Stimulated activated CD4-positive, alpha-beta T cell treated with anti-CD3 and anti-CD28 coated beads, Interleukin-15, amount 100 ng/mL, for 48 hours (primary cell): ENCODE measurements at regions not wholly inside any gene's neighbourhood (a gene's known extent, or its start where the extent isn't known, plus 50 kb on each side); places are given as distances from the start of the nearest gene placed in this dataset.

Experiments used
- DNase-seq, 2 donors: peaks; one replicate each; pipeline ENCODE4 v3.0.0-alpha.2; 2020; ENCODE audit warnings: low read depth in 2 of 2

DNA sequence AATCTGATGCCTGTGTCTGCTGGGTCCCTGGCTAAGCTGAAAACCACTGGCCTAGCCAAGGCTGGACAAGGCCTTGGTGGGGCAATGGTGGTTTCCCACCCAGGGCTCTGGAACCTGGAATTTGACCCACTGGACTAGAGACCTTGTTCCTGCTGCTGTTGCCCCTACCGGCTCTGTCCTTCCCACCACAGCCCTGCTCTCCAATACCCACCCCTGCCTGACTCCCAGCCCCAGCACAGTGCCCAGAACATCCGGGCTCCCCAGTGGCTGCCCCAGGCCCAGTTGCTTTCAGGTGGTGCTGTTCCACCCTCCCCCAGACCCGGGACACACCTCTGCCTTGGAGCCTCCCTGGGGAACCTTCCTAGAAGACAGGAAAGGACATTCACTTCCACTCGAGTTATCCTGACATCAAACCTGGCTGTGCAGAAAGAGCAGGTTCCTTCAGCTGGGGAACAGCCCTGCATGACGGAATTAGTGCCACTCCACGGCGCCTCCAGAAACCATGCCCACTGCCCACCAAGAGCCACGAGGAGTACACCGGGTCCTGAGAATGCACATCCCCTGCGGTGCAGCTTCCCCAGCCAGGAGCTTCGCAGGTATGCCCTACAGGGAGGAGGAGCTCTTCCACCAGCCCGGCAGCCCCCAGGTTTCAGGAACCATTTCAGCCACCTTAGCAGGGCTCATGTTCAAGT lies 152.8 kb downstream of the OAT start:
- no peak for DNase-seq

DNA sequence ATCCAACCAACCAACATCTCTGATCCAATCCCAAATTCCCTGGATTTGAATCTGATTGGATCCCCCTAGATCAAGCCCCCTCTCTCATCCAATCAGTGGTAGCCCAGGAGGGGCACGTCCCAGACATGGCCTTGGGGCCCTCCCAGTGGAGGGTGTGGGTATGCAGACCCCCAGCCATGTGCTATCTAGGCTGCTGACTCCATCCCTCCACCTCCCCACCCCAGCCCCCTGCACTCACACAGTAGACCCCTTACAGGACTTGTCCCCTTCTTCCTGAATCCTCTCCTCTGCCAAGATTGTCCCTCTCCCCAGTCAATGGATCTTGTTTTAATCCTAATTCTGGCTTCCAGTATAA lies 153.4 kb downstream of the OAT start:
- no peak for DNase-seq

DNA sequence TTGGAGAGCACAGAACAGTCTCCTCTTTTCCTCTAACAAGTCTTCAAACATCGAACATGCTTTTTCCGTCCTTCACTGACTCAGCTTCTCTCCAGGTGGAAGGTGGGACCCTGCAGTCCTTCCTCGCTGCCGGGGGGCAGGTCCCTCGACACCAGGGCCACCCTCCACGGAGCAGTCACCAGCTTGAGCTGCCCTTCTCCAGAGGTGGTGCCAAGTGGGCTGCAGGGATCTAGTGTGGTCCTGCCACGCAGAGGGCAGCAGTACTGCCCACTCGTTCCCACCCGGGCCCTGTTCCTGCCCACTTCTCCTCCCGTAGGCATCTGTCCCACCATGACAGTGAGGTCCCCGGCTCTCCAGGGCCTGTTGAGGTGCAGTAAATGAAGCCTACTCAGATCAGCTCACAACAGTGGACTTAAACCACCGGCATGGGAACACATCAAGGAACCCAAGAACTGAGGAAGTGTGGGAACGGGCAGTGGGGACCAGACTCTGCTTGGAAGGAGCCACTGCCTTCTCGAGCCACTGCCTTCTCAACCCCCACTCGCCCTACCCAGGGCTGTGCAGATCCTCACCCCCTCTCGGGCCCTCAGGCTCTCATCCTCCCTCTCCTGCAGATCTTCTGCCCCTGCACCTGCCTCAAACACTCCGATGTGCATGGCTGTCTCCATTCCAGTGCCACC lies 153.9 kb downstream of the OAT start:
- DNase-seq = no peak

DNA sequence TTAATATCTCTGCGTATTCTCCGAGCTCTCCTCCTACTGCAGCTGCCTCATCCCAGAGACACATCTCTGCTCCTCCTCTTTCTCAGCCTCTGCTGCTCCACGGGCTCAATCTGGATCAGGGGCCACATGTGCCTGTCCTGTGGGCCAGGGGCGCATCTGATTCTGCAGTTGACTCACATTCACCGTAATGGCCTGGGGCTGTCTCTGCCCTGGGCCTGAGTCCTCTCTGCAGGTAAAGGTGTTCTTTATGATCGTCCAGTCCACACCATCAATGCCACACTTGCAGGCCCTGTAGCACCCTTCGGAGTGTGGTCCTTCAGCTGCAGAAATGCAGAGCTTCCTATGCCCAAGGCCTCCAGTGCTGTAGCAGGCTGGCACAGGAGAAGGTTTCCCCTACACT lies 154.5 kb downstream of the OAT start:
- no peak for DNase-seq

DNA sequence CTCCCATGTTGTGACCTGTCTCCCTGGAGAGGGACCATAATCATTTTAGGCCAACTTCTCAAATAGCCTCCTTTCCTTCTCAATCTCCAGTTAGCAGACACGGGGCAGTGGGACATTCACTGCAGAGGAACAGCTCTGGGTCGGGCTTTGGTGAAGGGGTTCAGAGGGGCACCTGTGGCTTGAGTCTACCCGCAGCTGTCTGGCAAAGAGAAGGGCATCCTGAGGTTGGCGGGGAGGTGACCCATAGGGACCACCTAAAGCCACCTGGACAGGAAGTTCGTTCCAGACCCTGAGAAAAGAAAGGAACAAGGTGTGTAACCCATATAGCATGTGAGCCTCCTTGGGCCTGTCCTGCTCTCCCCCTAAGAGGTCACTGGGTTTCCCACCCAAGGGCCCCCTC lies 155.0 kb downstream of the OAT start:
- no peak for DNase-seq

DNA sequence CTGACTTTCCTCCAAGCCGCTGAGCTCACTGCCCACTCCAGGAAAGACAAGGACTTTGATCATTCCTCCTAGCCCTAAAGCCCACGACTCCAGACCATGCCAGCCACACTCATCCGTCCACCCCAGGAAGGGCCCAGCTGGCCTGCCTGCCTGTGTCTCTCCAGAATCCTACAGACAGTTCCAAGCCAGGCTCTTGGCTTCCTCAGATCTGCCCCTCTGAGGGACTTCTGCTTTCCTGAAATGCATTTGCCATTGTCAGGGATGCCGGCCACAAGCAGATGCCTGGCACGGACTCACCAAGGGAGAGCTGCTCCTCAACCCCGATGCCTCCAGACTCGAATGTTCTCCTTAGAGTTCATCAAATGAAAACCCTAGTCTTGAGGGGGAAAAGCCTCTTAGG lies 155.8 kb downstream of the OAT start:
- DNase-seq = no peak

DNA sequence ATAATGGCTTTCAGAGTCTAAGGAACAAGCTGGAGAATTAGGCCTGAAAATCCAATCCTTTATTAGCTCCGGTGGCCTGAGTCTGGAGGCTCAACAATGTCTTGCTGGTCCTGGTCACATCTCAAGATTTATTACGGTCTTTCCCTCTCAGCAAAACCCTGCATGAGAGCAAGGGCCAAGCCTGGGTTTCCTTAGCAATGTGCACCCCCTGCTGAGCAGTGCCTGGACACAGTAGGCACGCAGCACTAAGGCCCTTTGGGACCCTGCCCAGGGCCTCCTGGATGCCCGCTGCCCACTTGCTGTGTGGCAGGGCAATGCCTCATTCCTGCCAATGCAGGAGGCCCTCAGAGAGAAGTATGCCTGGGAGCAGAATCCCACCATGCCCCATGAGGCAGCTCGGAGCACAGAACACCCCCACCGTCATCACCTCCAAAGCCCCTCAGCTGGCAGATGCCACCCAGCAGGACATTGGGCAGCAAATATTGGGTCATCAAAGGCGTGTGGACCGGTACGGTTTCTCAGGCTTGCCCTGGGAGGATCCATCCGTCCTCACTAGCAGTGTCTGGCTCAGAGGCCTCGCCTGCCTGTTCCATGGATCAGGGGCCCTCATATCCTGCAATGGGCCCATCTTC lies 156.4 kb downstream of the OAT start:
- no peak for DNase-seq

DNA sequence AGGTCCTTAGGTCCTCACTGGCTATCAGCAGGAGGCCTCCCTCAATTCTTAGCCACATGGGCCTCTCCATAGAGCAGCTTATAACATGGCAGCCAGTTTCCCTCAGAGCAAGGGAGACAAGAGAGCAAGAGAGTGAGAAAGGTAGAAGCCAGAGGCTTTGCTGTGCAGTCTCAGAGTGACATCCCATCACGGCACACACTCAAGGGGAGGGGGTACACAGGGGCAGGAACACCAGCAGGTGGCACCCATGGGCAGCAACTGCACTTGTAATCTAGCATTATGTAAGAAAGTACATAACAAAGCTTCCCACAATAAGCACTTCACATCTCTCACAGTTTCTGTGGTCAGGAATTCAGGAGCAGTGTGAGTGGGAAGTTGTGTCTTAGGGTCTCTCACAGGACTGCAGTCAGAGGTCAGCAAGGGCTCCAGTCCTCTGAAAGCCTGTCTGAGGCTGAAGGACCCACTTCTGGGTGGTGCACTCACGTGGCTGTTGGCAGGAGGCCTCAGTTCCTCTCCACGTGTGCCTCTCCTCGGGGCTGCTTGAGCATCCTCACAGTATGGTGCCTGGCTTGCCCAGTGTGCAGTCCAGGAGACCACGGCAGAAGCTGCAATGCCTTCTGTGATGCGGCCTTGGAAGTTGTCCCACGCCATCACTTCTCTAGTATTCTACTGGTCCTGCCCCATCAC lies 159.4 kb downstream of the OAT start:
- DNase-seq = no peak

DNA sequence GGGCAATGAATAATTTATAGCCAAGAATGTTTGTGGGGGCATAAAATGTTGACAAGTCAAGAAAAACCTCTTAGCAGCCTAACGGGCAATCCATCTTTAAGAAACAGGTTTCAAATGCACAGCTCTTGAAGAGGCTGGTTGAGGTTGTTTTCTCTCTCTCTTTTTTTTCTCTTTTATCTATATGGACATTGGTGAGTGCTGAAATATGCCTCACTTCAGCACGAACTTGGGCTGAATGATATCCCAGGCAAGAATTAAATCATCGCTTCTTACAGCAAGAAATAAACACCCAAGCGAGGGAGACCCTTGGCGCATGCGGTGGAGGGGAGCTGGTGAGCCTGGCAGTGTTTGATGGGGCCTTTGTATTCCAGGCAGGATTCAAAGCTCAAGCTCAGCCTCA lies 160.9 kb downstream of the OAT start:
- no peak for DNase-seq

DNA sequence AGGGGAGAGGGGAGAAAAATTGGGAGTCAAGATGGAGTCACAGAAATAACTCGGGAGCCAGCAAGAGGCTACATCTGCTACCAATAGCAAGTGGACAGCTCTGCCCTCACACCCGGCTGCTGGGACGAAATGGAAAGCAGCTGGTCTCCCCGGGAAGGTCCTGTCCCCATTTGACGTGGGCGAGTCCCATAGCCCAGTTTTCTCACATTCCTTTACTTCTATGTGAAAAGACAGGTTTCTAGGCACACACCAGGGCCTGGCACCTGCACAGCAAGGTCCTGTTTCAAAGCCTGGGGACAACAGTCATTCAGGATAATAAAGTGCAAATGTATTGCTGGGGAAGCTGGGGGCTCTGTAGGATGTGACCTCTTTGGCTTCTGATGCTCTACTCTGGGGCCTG lies 162.6 kb downstream of the OAT start:
- DNase-seq = no peak

DNA sequence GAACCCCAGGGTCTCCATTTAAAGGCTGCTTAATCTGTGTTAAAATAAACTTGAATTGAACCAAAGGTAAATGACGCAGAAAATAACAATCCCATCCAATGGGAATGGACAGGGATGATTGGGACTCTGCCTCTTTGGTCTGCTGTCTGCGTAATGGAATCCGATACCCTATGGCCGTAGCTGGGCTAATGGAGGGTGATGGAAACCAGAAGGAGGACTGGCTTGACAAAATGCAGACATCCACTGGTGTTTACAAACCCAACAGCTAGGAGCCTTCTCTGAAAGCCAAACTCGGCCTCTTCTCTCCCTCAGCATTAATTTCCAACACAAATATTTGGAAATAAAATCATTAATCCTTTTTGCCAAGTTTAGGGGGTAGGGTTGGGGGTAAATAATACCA lies 162.2 kb upstream of the CHST15 start:
- no peak for DNase-seq

DNA sequence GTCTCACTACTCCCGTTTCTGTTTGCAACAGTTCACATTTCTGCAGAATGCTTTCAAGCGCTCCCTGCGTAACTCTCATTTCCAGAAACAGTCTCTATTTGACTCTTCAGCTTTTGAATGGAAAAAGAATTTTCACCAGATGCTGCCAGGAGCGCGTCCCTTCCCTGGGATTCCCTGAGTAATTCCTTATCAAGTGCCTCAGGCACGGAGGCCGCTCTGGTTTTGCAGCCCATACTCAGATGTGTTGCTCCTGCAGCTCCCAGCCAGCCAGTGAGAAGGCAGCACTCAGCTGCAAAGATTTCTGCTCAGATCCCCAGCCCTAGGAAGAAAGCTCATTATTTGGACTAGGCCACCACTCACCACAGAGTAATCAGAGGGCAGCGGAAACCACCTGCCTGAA lies 161.1 kb upstream of the CHST15 start:
- no peak for DNase-seq

DNA sequence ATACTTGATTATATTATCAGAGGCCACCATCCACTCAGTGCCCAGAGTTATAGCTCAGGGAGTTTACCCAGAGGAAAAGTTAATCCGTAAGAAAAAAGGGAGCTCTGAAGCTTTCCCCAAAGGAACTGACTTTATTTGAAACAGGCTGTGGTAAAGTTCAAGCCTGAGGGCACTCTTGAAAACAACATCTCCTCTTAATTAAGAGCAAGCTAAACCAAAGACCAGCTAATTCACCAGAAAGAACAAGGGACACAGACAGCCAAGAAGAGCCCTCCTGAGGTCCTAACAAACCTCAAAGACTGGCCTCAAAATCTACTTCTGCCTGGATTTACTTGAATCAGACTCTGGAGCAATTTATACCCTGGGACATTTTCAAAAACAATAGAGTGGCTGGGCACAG lies 159.6 kb upstream of the CHST15 start:
- DNase-seq = no peak

DNA sequence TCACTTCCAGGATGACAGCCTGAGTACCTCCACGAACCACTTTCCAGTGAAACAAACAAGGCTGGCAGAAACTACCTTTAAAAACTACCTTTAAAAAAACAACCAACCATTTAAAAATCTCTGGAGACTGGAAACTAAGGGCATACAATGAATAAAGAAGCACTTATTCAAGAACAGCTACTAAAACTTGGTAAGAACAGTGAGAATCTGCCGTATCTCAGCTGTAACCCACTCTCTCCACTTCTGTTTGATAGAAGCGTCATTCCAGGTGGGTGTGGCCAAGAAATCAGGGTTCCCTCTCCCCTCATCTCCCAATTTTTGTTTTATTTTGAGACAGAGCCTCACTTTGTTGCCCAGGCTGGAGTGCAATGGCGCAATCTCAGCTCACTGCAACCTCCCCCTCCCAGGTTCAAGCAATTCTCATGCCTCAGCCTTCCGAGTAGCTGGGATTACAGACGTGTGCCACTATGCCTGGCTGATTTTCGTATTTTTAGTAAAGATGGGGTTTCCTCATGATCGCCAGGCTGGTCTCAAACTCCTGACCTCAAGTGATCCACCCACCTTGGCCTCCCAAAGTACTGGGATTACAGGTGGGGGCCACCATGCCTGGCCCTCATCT lies 158.8 kb upstream of the CHST15 start:
- no peak for DNase-seq

DNA sequence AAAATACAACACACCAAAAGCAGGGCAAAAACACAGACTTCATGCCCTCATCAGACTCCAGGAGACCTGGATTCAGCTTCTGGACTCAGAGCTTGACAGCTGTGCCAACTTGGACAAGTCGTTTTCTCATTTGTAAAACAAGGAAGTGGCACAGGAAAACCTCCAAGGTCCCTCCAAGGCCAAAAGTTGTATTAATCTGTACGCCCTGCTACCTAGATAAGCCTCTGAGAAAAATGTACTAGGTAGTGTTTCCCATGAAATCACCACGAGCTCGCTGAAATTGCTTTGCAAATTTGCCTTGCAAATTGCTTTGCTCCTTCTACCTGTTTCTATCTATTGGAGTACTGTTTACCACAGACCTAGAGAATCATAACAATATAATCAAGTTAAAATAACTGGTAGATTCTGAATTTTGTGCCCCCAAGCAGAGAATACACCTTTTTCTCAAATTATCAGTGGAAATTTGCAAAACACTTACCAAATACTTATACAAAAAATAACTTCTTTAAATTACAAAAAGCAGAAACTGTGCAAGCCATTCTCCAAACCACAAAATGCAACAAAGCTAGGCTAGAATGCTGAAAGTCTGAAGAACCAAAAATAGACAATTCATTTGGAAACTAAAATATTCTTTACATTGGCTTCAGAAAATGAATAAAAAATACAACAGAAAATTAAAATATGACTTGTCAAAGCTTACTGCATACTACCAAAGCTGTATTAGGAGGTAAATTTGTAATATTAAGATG lies 158.1 kb upstream of the CHST15 start:
- no peak for DNase-seq

DNA sequence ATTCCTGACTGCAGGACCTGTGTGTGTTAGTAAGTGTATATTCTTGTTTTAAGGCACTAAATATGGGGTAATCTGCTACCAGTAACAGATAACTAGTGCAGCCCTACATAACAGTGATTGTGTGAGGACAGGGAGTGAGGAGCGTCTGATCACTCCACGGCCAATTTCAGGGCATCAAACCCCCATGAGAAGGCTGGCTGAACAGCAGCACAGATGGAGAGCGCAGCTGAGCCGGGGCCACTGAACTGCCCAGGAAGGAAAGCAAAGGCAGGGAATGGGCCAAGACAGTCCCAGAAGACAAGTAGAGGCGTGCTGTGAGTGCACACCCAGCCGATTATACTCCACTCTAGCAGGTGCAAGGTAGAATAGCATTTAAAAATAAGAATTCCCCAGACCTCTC lies 157.1 kb upstream of the CHST15 start:
- no peak for DNase-seq

DNA sequence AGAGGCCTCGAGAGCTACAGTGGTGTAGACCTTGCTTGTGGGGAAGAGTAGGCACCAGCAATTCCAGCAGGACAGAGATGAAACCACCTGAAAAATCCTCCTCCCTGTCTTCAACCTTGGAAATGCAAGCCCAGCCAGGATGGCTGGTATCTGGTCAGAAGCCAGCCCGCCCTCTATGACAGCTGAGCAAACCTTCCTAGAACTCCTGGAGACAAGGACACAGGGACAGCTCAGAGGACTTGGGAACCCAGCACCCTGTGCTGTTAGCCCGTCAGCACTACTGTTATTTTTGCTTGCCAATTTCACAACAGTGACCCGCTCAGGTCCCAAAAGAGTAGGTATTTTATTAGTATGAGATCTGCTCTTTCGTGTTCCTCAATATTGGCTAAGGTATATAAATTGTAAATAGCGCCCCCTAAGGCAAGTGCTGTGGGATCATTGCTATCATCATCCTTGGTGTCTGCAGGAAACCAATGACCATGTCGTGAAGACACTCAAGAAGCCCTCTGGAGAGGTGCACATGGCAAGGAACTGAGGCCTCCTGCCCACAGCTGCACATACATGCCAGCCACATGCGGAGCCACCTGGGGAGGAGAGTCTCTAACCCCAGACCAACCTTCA lies 156.5 kb upstream of the CHST15 start:
- no peak for DNase-seq

DNA sequence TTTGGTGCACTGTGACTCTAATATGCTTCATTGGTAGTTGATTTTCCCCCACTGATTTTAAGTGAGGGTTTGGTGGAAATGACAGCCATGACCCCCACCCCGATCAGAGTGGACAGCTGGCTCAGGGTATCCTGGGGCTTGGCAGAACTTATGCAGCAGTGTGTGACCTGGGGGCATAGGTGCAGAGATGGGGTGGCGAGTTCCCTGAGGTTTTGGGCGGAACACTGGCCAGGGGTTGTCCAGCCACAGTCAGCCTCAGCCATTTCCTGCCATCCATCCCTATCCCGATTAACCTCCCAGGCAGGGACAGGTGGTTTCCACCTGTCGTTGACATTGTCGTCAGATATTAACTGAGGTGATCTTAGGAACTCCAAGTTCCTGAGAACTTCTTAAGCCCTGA lies 155.8 kb upstream of the CHST15 start:
- no peak for DNase-seq

DNA sequence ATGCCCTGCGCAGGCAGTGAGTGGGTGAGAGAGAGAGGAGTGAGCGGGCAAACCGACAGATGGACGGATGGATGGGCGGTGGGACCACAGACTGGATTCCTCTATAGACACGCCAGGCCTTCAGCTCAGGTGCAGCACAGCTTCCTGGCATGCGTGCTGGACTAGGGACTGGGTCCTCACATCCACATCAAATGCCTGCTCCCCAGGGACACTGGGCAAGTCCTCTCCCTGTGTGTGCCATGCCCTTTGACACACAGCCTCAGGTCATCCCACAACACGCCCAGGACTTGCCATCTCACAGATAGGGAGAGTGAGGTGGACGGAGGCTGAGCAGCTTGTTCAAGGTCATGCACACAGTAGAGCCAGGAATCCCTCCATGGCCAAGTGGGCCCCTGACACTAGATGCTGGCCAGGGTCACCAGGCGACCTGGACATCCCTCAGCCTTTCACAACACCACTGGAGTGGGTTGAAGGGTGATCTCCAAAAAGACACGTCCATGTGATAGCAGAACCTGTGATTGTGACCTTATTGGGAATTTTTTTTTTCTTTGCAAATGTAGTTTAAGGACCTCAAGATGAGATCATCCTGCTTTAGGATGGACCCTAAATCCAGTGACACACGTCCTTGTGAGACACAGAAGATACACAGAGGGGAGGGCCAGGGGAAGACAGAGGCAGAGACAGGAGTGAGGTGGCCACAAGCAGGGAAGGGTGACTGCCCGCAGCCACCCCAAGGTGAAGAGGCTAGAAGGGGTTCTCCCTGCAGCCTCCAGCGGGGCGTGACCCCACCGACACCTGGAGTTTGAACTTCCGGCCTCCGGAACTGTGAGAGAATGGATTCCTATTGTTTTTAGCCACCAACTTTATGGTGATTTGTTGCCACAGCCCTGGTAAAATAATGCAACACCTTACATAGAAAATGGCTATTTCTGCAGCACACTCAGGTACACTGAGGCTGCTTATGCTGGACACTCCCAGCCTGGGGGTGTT lies 155.0 kb upstream of the CHST15 start:
- DNase-seq = no peak

DNA sequence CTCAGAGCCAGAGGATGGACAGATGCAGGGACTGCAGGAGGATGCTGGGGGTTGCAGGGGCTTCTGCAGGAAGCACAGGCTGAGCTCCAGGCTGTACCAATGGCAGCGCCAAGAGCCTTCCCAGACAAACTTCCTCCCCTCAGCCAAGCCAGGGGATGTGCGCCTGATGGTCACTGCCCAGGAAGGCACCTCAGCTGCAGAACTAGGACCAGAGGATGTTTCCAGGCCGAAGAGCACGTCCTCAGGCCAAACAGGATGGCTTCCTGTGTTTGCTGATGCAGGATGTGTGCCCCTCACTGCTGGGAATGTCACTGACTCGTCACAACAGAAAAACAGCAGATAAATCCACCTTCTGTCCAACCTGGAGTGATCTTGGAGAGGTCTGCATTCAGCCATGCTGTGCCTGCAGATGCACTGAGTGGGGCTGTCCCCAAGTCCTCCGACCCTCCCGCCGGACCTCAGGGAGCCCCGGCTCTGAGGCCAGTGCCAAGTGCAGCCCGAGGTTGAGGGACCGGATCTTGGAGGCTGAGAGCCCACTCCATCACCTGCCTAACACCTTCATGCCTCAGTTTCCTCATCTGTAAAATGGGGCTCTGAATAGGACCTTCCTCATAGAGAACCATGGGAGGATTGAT lies 152.5 kb upstream of the CHST15 start:
- DNase-seq = no peak
